ENCODE measurements at regions not wholly inside any gene's neighbourhood (a gene's known extent, or its start where the extent isn't known, plus 50 kb on each side); places are given as distances from the start of the nearest gene placed in this dataset.

DNA sequence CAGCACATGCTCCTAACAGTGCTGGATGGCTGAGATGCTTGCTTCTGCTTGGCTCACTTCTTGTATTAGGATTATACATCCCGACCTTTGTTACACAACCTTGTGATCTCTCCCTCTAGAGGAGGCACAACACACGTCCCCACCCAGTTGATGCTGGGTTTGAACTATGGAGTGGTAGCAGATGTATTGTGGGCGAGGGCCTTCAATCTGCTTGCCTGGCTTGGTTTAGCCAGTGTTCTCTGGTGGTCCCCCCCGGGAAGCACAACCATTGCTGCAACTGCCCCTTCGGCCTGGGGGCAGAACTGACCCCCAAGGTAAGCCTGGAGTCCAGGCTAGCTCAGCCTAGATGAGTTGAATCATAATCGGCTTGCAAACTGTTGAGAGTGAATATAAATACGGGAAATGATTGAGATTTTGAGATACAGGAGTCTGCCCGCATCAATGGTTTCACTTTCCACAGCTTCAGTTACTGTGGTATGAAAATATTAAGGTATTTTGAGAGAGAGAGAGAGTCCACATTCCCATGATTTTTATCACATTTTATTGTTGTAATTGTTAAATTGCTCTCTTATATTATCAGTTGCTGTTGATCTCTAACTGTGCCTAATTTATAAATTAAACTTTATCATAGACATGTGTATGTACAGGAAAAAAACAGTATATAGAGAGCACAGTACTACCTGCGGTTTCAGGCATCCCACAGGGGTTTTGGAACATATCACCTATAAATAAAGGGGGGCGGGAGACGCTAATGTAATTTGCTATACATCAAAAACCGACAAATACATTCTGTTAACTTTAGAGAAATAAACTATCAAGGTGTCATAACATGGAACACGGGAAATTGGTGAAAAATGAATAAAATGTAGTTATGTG lies 482.0 kb upstream of the B3GAT1 start:
- no peak overlapping the region for H3K4me2 ChIP-seq
- H3K4me3 ChIP-seq = no peak overlapping the region
- 0 out of 2 replicates have a peak, but pooled peaks cover 4% of the 10 kb centered on the region for H4K20me1 ChIP-seq (ENCODE audit: insufficient read depth)
- H3F3A ChIP-seq (ENCODE audit: insufficient read depth, low read depth) = no peaks in the 10 kb centered on the region
- H3K27ac ChIP-seq = no peak overlapping the region
- no peaks in the 10 kb centered on the region for H3K36me3 ChIP-seq (ENCODE audit: low read depth)
- no peaks in the 10 kb centered on the region for H3K9me3 ChIP-seq (ENCODE audit: insufficient read depth, low read depth)
- peaks cover 50% of the 10 kb centered on the region for H3K27me3 ChIP-seq (ENCODE audit: insufficient read depth, low read depth)
- CTCF ChIA-PET = no interaction called here
- no peaks in the 10 kb centered on the region for H3K9me2 ChIP-seq (ENCODE audit: insufficient read depth)
- POLR2A ChIA-PET (ENCODE audit: unreplicated experiment) = no interaction called here
- intact Hi-C loops (cut with micrococcal nuclease; ENCODE audit: unreplicated experiment) = no loop called here
- no peaks in the 10 kb centered on the region for H3K4me1 ChIP-seq (replicated peaks; ENCODE audit: insufficient read depth)
- no peak for DNase-seq
- no peaks in the 10 kb centered on the region for H3K79me2 ChIP-seq (ENCODE audit: low read depth)
- TF ChIP-seq, protein P1, sequence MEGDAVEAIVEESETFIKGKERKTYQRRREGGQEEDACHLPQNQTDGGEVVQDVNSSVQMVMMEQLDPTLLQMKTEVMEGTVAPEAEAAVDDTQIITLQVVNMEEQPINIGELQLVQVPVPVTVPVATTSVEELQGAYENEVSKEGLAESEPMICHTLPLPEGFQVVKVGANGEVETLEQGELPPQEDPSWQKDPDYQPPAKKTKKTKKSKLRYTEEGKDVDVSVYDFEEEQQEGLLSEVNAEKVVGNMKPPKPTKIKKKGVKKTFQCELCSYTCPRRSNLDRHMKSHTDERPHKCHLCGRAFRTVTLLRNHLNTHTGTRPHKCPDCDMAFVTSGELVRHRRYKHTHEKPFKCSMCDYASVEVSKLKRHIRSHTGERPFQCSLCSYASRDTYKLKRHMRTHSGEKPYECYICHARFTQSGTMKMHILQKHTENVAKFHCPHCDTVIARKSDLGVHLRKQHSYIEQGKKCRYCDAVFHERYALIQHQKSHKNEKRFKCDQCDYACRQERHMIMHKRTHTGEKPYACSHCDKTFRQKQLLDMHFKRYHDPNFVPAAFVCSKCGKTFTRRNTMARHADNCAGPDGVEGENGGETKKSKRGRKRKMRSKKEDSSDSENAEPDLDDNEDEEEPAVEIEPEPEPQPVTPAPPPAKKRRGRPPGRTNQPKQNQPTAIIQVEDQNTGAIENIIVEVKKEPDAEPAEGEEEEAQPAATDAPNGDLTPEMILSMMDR (conservative IDR thresholded peaks at IDR 0.05) = no peak
- TF ChIP-seq EZH2 (IDR thresholded peaks at IDR 0.05; ENCODE audit: low read depth) = no peak
- no TSS peak for BruUV-seq (replicated peaks)
- H2AFZ ChIP-seq = no peak overlapping the region

DNA sequence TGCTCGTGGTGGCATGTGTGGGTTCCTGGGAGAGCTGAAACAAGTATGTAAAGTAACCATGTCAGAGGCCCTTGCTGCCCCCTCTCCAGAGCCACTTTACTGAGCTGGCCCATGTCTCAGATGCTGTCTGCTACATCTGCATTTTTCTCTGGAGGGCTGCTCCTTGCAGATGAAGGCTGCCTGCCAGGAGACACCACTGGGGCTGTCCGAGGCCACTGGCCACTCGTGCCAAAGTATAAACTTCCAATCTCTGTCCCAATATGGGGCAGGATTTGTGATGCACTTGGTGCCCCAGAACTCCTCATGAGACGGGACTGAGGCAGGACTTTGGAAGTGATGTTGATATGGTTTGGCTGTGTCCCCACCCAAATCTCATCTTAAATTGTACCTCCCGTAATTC lies 478.4 kb upstream of the B3GAT1 start:
- no peaks in the 10 kb centered on the region for H3K9me2 ChIP-seq (ENCODE audit: insufficient read depth)
- DNase-seq = no peak
- TF ChIP-seq EZH2 (IDR thresholded peaks at IDR 0.05; ENCODE audit: low read depth) = no peak
- TF ChIP-seq, protein P1 (conservative IDR thresholded peaks at IDR 0.05) = no peak
- H3F3A ChIP-seq (ENCODE audit: insufficient read depth, low read depth) = no peaks in the 10 kb centered on the region
- H3K4me1 ChIP-seq (replicated peaks; ENCODE audit: insufficient read depth) = no peaks in the 10 kb centered on the region
- H4K20me1 ChIP-seq (ENCODE audit: insufficient read depth) = no peaks in the 10 kb centered on the region
- no peak overlapping the region for H3K27ac ChIP-seq
- no peak overlapping the region for H3K4me3 ChIP-seq
- no peaks in the 10 kb centered on the region for H3K79me2 ChIP-seq (ENCODE audit: low read depth)
- BruUV-seq (replicated peaks) = no TSS peak
- POLR2A ChIA-PET (ENCODE audit: unreplicated experiment) = no interaction called here
- no peak overlapping the region for H2AFZ ChIP-seq
- no peaks in the 10 kb centered on the region for H3K36me3 ChIP-seq (ENCODE audit: low read depth)
- no peaks in the 10 kb centered on the region for H3K9me3 ChIP-seq (ENCODE audit: insufficient read depth, low read depth)
- CTCF ChIA-PET = interaction anchor here (0.6 kb wide), 1 partner anchor 105 kb away, joined by 11 read pairs; no protein-coding TSS in a partner anchor
- peaks cover 72% of the 10 kb centered on the region for H3K27me3 ChIP-seq (ENCODE audit: insufficient read depth, low read depth)
- H3K4me2 ChIP-seq = no peak overlapping the region
- intact Hi-C loops (cut with micrococcal nuclease; ENCODE audit: unreplicated experiment) = no loop called here

DNA sequence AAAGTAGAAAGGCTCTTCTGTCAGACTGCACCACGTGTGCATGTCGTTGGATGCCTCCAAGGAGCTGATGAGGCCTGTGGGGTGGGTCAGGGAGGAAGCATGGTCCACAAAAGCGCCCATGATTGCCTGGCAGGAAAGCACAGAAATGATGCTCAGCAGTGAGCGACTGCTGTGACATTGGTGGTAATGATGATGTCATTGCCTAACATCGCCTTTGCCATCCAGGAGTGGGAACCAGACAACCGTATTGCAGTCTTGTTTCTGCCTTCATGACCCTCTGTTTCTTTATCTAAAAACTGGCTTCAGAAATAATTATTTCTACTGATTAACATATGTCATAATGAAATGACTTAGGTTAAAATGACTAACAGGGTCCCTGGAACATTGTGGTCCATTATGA lies 477.8 kb upstream of the B3GAT1 start:
- TF ChIP-seq, protein P1 (conservative IDR thresholded peaks at IDR 0.05) = no peak
- no peak for TF ChIP-seq EZH2 (IDR thresholded peaks at IDR 0.05; ENCODE audit: low read depth)
- no peak overlapping the region for H3K4me2 ChIP-seq
- no peaks in the 10 kb centered on the region for H3F3A ChIP-seq (ENCODE audit: insufficient read depth, low read depth)
- peaks cover 72% of the 10 kb centered on the region for H3K27me3 ChIP-seq (ENCODE audit: insufficient read depth, low read depth)
- no peaks in the 10 kb centered on the region for H3K79me2 ChIP-seq (ENCODE audit: low read depth)
- no peaks in the 10 kb centered on the region for H4K20me1 ChIP-seq (ENCODE audit: insufficient read depth)
- no peak overlapping the region for H3K27ac ChIP-seq
- no peak for DNase-seq
- H3K4me1 ChIP-seq (replicated peaks; ENCODE audit: insufficient read depth) = no peaks in the 10 kb centered on the region
- intact Hi-C loops (cut with micrococcal nuclease; ENCODE audit: unreplicated experiment) = no loop called here
- no peak overlapping the region for H3K4me3 ChIP-seq
- H3K9me2 ChIP-seq (ENCODE audit: insufficient read depth) = no peaks in the 10 kb centered on the region
- no peaks in the 10 kb centered on the region for H3K36me3 ChIP-seq (ENCODE audit: low read depth)
- ChIA-PET POLR2A (ENCODE audit: unreplicated experiment) (no interaction called here), CTCF (interaction anchor here (0.6 kb wide), 1 partner anchor 105 kb away, joined by 11 read pairs; no protein-coding TSS in a partner anchor)
- no TSS peak for BruUV-seq (replicated peaks)
- H2AFZ ChIP-seq = no peak overlapping the region
- no peaks in the 10 kb centered on the region for H3K9me3 ChIP-seq (ENCODE audit: insufficient read depth, low read depth)
